ENCODE measurements at regions not wholly inside any gene's neighbourhood (a gene's known extent, or its start where the extent isn't known, plus 50 kb on each side); places are given as distances from the start of the nearest gene placed in this dataset.

- TF ChIP-seq, protein P1, sequence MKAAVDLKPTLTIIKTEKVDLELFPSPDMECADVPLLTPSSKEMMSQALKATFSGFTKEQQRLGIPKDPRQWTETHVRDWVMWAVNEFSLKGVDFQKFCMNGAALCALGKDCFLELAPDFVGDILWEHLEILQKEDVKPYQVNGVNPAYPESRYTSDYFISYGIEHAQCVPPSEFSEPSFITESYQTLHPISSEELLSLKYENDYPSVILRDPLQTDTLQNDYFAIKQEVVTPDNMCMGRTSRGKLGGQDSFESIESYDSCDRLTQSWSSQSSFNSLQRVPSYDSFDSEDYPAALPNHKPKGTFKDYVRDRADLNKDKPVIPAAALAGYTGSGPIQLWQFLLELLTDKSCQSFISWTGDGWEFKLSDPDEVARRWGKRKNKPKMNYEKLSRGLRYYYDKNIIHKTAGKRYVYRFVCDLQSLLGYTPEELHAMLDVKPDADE (CRISPR knock-in tag; IDR thresholded peaks at IDR 0.05) = no peak
- TF ChIP-seq ZNF713 (CRISPR knock-in tag; IDR thresholded peaks at IDR 0.05) (no peak), CEBPG (CRISPR knock-in tag; IDR thresholded peaks at IDR 0.05) (no peak), BHLHE40 (IDR thresholded peaks at IDR 0.05; ENCODE audit: low read length) (no peak), EP300 (IDR thresholded peaks at IDR 0.05; ENCODE audit: low read depth in 2 of 2, low read length in 2 of 2) (no peak), EP300 (CRISPR knock-in tag; IDR thresholded peaks at IDR 0.05; ENCODE audit: borderline replicate concordance) (no peak), NR3C1 (CRISPR knock-in tag; IDR thresholded peaks at IDR 0.05) (no peak), ZNF230 (CRISPR knock-in tag; IDR thresholded peaks at IDR 0.05) (no peak), MAFK (conservative IDR thresholded peaks at IDR 0.05 in 1 of 2, IDR thresholded peaks at IDR 0.05 in 1 of 2; ENCODE audit: low read length in 2 of 2) (no peak)
- TF ChIP-seq, protein P2, sequence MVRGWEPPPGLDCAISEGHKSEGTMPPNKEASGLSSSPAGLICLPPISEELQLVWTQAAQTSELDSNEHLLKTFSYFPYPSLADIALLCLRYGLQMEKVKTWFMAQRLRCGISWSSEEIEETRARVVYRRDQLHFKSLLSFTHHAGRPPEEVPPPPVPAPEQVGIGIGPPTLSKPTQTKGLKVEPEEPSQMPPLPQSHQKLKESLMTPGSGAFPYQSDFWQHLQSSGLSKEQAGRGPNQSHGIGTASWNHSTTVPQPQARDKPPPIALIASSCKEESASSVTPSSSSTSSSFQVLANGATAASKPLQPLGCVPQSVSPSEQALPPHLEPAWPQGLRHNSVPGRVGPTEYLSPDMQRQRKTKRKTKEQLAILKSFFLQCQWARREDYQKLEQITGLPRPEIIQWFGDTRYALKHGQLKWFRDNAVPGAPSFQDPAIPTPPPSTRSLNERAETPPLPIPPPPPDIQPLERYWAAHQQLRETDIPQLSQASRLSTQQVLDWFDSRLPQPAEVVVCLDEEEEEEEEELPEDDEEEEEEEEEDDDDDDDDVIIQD (CRISPR knock-in tag; IDR thresholded peaks at IDR 0.05; ENCODE audit: low read depth) = no peak
- TF ChIP-seq, protein P3, sequence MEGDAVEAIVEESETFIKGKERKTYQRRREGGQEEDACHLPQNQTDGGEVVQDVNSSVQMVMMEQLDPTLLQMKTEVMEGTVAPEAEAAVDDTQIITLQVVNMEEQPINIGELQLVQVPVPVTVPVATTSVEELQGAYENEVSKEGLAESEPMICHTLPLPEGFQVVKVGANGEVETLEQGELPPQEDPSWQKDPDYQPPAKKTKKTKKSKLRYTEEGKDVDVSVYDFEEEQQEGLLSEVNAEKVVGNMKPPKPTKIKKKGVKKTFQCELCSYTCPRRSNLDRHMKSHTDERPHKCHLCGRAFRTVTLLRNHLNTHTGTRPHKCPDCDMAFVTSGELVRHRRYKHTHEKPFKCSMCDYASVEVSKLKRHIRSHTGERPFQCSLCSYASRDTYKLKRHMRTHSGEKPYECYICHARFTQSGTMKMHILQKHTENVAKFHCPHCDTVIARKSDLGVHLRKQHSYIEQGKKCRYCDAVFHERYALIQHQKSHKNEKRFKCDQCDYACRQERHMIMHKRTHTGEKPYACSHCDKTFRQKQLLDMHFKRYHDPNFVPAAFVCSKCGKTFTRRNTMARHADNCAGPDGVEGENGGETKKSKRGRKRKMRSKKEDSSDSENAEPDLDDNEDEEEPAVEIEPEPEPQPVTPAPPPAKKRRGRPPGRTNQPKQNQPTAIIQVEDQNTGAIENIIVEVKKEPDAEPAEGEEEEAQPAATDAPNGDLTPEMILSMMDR (CRISPR knock-in tag; IDR thresholded peaks at IDR 0.05) = no peak
These were observed 207.9 kb upstream of the TNP1 start for GRCh38 chr2:217067787-217068186.
